Epithelial cell of proximal tubule (primary cell): ENCODE measurements at regions not wholly inside any gene's neighbourhood (a gene's known extent, or its start where the extent isn't known, plus 50 kb on each side); places are given as distances from the start of the nearest gene placed in this dataset.

Experiments used
- DNase-seq: peaks from one replicate; pipeline ENCODE4 v3.0.0-alpha.2; 2011; ENCODE audit warnings: low read depth
- H3K4me3 ChIP-seq: 2 replicates; pipeline ENCODE4 v1.5.1; 2011; ENCODE audit warnings: low read depth, mild to moderate bottlenecking, low read length
- CTCF ChIP-seq: conservative IDR thresholded peaks from 2 replicates; pipeline ENCODE4 v1.5.1; 2012; ENCODE audit warnings: low read depth, mild to moderate bottlenecking, low read length

- DNase-seq: no peak
- H3K4me3 ChIP-seq: no peak overlapping the region
- TF ChIP-seq CTCF: no peak
Measured at GRCh38 chr14:43369710-43370564, 1137.1 kb downstream of the FSCB start.

- H3K4me3 ChIP-seq: no peak overlapping the region
Measured at GRCh38 chr14:43362586-43362985, 1144.5 kb downstream of the FSCB start.

GRCh38 chr14:43361751-43362150 lies 1145.3 kb downstream of the FSCB start:
- no peak overlapping the region for H3K4me3 ChIP-seq
- DNase-seq: no peak
- TF ChIP-seq CTCF: no peak

More at GRCh38 chr14:43362586-43362985, 1144.5 kb downstream of the FSCB start:
- no peak for DNase-seq
- TF ChIP-seq CTCF: no peak

GRCh38 chr14:43360239-43360638 lies 1146.8 kb downstream of the FSCB start:
- no peak overlapping the region for H3K4me3 ChIP-seq
- no peak for DNase-seq
- no peak for TF ChIP-seq CTCF

GRCh38 chr14:43359317-43359716 lies 1147.8 kb downstream of the FSCB start:
- TF ChIP-seq CTCF: no peak
- H3K4me3 ChIP-seq: no peak overlapping the region
- no peak for DNase-seq

GRCh38 chr14:43356979-43357545 lies 1150.0 kb downstream of the FSCB start:
- DNase-seq: no peak
- TF ChIP-seq CTCF: no peak
- no peak overlapping the region for H3K4me3 ChIP-seq
